ENCODE measurements at regions not wholly inside any gene's neighbourhood (a gene's known extent, or its start where the extent isn't known, plus 50 kb on each side); places are given as distances from the start of the nearest gene placed in this dataset.

DNA sequence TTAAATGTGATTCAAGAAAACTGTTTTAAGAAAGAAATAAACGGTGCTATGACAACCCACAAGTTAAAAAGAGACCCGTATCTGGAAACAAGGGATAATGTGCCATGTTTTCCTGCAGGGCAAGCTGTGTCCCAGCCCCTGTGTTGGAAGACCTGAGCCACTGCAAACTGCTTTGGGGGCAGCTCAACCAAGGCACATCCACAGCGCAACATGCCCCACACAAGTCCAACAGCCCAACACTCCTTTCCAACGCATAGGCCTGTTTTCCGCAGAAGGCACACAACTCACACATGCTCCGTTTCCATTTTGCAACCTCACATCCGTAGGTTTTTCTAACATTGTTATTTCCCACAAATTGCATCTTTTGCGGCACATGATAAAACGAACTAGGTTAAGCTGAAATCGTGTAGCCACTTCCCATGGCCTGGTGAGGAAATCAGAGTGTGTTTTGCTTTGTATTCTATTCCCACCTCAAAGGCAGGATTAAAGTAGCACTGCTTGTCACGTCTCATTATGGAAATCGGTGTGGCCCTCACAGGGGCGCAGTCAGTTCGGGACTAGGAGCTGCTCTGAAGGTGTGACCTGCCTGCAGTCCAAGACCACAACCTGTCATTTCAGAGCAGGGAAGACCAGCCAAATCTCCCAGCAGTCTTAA lies 50.5 kb upstream of the ZNF516 start:
- TF ChIP-seq FOXK2 (IDR thresholded peaks at IDR 0.05) (no peak), ZNF384 (IDR thresholded peaks at IDR 0.05) (no peak), ARNT (IDR thresholded peaks at IDR 0.05) (no peak), SUZ12 (IDR thresholded peaks at IDR 0.05) (no peak), ELF4 (IDR thresholded peaks at IDR 0.05) (no peak), SP1 (IDR thresholded peaks at IDR 0.05) (no peak), HDGF (IDR thresholded peaks at IDR 0.05; ENCODE audit: borderline replicate concordance) (no peak), FOXM1 (IDR thresholded peaks at IDR 0.05; ENCODE audit: borderline replicate concordance) (no peak), BHLHE40 (IDR thresholded peaks at IDR 0.05; ENCODE audit: borderline replicate concordance) (no peak), CTBP1 (IDR thresholded peaks at IDR 0.05; ENCODE audit: borderline replicate concordance) (no peak), FOXA1 (IDR thresholded peaks at IDR 0.05) (no peak), TARDBP (IDR thresholded peaks at IDR 0.05) (no peak), L3MBTL2 (conservative IDR thresholded peaks at IDR 0.05) (no peak)
- TF ChIP-seq, protein P1, sequence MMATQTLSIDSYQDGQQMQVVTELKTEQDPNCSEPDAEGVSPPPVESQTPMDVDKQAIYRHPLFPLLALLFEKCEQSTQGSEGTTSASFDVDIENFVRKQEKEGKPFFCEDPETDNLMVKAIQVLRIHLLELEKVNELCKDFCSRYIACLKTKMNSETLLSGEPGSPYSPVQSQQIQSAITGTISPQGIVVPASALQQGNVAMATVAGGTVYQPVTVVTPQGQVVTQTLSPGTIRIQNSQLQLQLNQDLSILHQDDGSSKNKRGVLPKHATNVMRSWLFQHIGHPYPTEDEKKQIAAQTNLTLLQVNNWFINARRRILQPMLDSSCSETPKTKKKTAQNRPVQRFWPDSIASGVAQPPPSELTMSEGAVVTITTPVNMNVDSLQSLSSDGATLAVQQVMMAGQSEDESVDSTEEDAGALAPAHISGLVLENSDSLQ (IDR thresholded peaks at IDR 0.05): no peak
